ENCODE measurements at regions not wholly inside any gene's neighbourhood (a gene's known extent, or its start where the extent isn't known, plus 50 kb on each side); places are given as distances from the start of the nearest gene placed in this dataset.

GRCh38 chr6:101058296-101058695, 177.2 kb upstream of the ASCC3 start:
- no peaks in the 10 kb centered on the region for H3K9me3 ChIP-seq
- ATAC-seq (no peak), DNase-seq (no peak)
- no peaks in the 10 kb centered on the region for H3K36me3 ChIP-seq (ENCODE audit: low read depth)
- no peak overlapping the region for H3K4me3 ChIP-seq
- no peaks in the 10 kb centered on the region for H3K4me1 ChIP-seq (ENCODE audit: low read depth)
- intact Hi-C loops (cut with DNase I, micrococcal nuclease) = no loop called here
- TF ChIP-seq, protein P1, sequence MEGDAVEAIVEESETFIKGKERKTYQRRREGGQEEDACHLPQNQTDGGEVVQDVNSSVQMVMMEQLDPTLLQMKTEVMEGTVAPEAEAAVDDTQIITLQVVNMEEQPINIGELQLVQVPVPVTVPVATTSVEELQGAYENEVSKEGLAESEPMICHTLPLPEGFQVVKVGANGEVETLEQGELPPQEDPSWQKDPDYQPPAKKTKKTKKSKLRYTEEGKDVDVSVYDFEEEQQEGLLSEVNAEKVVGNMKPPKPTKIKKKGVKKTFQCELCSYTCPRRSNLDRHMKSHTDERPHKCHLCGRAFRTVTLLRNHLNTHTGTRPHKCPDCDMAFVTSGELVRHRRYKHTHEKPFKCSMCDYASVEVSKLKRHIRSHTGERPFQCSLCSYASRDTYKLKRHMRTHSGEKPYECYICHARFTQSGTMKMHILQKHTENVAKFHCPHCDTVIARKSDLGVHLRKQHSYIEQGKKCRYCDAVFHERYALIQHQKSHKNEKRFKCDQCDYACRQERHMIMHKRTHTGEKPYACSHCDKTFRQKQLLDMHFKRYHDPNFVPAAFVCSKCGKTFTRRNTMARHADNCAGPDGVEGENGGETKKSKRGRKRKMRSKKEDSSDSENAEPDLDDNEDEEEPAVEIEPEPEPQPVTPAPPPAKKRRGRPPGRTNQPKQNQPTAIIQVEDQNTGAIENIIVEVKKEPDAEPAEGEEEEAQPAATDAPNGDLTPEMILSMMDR (IDR thresholded peaks at IDR 0.05) = no peak

GRCh38 chr6:101066481-101066880, 185.4 kb upstream of the ASCC3 start:
- ATAC-seq (no peak), DNase-seq (no peak)
- H3K4me1 ChIP-seq (ENCODE audit: low read depth) = no peaks in the 10 kb centered on the region
- no peak overlapping the region for H3K4me3 ChIP-seq
- TF ChIP-seq, protein P1 (IDR thresholded peaks at IDR 0.05) = no peak
- no peaks in the 10 kb centered on the region for H3K36me3 ChIP-seq (ENCODE audit: low read depth)
- intact Hi-C loops (cut with DNase I, micrococcal nuclease) = no loop called here
- H3K9me3 ChIP-seq = peaks cover 6% of the 10 kb centered on the region

GRCh38 chr6:101069191-101069795, 188.2 kb upstream of the ASCC3 start:
- Histone ChIP-seq H3K36me3 (ENCODE audit: low read depth) (no peaks in the 10 kb centered on the region), H3K4me1 (ENCODE audit: low read depth) (no peaks in the 10 kb centered on the region), H3K4me3 (no peak overlapping the region), H3K9me3 (peaks cover 6% of the 10 kb centered on the region)
- TF ChIP-seq, protein P1 (IDR thresholded peaks at IDR 0.05) = no peak
- ATAC-seq (no peak), DNase-seq (no peak)
- intact Hi-C loops (cut with DNase I, micrococcal nuclease) = no loop called here

DNA sequence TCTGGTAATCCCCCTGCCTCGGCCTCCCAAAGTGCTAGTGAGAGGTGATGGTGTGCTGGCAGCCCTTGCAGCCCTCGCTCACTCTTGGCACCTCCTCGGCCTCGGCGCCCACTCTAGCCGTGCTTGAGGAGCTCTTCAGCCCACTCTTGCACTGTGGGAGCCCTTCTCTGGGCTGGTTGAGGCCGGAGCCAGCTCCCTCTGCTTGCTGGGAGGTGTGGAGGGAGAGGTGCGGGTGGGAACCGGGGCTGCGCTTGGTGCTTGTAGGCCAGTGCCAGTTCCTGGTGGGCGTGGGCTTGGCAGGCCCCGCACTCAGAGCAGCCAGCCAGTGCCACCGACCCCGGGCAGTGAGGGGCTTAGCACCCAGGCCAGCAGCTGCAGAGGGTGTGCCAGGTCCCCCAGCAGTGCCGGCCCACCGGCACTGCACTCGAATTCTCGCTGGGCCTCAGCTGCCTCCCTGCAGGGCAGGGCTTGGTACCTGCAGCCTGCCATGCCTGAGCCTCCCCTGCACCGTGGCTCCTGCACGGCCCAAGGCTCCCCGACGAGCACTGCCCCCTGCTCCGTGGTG, 189.0 kb upstream of the ASCC3 start:
- ATAC-seq = no peak
- intact Hi-C loops (cut with DNase I, micrococcal nuclease) = no loop called here
- Histone ChIP-seq H3K4me1 (ENCODE audit: low read depth) (no peaks in the 10 kb centered on the region), H3K36me3 (ENCODE audit: low read depth) (no peaks in the 10 kb centered on the region), H3K9me3 (peaks cover 6% of the 10 kb centered on the region), H3K4me3 (no peak overlapping the region)
- TF ChIP-seq, protein P1 (IDR thresholded peaks at IDR 0.05) = no peak
- no peak for DNase-seq

DNA sequence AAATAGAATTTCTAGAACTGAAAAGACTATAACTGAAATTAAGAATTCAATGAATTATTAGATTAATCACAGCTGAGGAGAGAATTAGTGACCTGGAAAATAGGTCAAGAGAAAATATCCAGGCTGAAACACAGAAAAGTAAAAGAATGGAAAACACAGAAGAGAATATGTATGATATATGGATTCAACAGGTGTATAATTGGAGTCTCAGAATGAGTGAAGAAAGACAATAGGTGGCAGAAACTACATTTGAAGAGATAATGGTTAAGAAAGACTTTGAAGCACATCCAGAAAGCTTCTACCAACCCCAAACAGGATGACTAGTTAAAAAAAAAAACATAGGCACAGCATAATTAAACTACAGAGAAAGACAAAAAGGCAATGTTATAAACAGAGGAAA, 196.2 kb upstream of the ASCC3 start:
- Histone ChIP-seq H3K4me1 (ENCODE audit: low read depth) (no peaks in the 10 kb centered on the region), H3K9me3 (no peaks in the 10 kb centered on the region), H3K4me3 (no peak overlapping the region), H3K36me3 (ENCODE audit: low read depth) (no peaks in the 10 kb centered on the region)
- TF ChIP-seq, protein P1 (IDR thresholded peaks at IDR 0.05) = no peak
- ATAC-seq = no peak
- intact Hi-C loops (cut with DNase I, micrococcal nuclease) = no loop called here
- no peak for DNase-seq

All from mucosa of descending colon (tissue), 3 donors.